Stimulated activated naive CD8-positive, alpha-beta T cell treated with anti-CD3 and anti-CD28 coated beads, Interleukin-15, Interleukin-2, amounts not matched to agents 100 ng/mL and 50 ng/mL, for 24 hours (primary cell): ENCODE measurements at regions not wholly inside any gene's neighbourhood (a gene's known extent, or its start where the extent isn't known, plus 50 kb on each side); places are given as distances from the start of the nearest gene placed in this dataset.
"Not testable (repeated sequence)": the region's sequence is repeated elsewhere in the genome, so short reads cannot be mapped to it uniquely, and the experiment has no call there.

Experiments
- H3K27ac Mint-ChIP-seq: one replicate; pipeline ENCODE4 v1.8.0; 2021; ENCODE audit warnings: mild to moderate bottlenecking, mixed read lengths
- H3K27me3 Mint-ChIP-seq: one replicate; pipeline ENCODE4 v1.8.0; 2021; ENCODE audit warnings: mixed read lengths
- H3K36me3 Mint-ChIP-seq: one replicate; pipeline ENCODE4 v1.8.0; 2021; ENCODE audit warnings: low read depth, mixed read lengths
- H3K4me1 Mint-ChIP-seq: one replicate; pipeline ENCODE4 v1.8.0; 2021; ENCODE audit warnings: low read depth, mixed read lengths
- H3K4me3 Mint-ChIP-seq: one replicate; pipeline ENCODE4 v1.8.0; 2021; ENCODE audit warnings: mild to moderate bottlenecking, mixed read lengths
- H3K9me3 Mint-ChIP-seq: one replicate; pipeline ENCODE4 v1.8.0; 2021; ENCODE audit warnings: mixed read lengths

GRCh38 chr2:63678085-63678484 is 89.3 kb downstream of the MDH1 start:
- no peak overlapping the region for H3K27ac Mint-ChIP-seq
- H3K4me3 Mint-ChIP-seq = no peak overlapping the region
- H3K27me3 Mint-ChIP-seq = no peaks in the 10 kb centered on the region
- no peaks in the 10 kb centered on the region for H3K36me3 Mint-ChIP-seq
- peaks cover 7% of the 10 kb centered on the region for H3K4me1 Mint-ChIP-seq
- H3K9me3 Mint-ChIP-seq = no peaks in the 10 kb centered on the region

- Mint-ChIP-seq H3K4me3 (no peak overlapping the region), H3K4me1 (peaks cover 7% of the 10 kb centered on the region), H3K36me3 (no peaks in the 10 kb centered on the region), H3K27me3 (no peaks in the 10 kb centered on the region), H3K27ac (no peak overlapping the region), H3K9me3 (no peaks in the 10 kb centered on the region)
Measured at GRCh38 chr2:63678551-63678950, 89.8 kb downstream of the MDH1 start.

DNA sequence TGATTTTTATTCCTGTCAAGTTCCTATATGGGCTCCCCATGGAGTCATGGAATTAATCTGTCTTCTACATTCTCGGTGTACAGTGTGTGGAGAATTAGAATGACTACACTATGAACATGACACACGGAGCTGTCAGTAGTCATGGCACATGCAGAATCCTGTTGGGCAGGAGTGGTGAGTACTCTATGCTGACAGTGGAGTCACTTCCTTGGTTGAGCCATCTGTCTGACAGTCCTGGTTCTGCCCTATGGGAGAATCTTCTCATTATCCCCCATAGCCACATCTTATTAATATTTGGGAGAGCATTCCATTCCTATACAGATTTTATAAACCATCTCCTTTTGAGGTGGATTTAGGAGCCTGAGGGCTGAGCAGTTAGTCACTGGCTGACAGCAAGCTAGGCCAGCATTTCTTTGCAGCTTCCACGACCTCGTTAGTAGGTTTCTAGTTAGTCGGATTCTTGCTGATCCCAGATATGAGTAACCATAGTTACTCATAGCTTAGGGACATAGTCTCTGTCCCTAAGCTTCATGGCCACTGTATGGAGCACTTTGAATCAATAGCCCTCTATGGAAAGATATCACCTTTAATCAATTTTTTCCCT is 90.6 kb downstream of the MDH1 start:
- H3K36me3 Mint-ChIP-seq = no peaks in the 10 kb centered on the region
- no peak overlapping the region for H3K4me3 Mint-ChIP-seq
- H3K27ac Mint-ChIP-seq = no peak overlapping the region
- H3K27me3 Mint-ChIP-seq = no peaks in the 10 kb centered on the region
- H3K4me1 Mint-ChIP-seq = peaks cover 7% of the 10 kb centered on the region
- H3K9me3 Mint-ChIP-seq = no peaks in the 10 kb centered on the region

GRCh38 chr2:63680455-63680854 is 91.7 kb downstream of the MDH1 start:
- peaks cover 7% of the 10 kb centered on the region for H3K4me1 Mint-ChIP-seq
- H3K36me3 Mint-ChIP-seq = no peaks in the 10 kb centered on the region
- H3K9me3 Mint-ChIP-seq = no peaks in the 10 kb centered on the region
- no peak overlapping the region for H3K4me3 Mint-ChIP-seq
- H3K27me3 Mint-ChIP-seq = no peaks in the 10 kb centered on the region
- H3K27ac Mint-ChIP-seq = no peak overlapping the region

DNA sequence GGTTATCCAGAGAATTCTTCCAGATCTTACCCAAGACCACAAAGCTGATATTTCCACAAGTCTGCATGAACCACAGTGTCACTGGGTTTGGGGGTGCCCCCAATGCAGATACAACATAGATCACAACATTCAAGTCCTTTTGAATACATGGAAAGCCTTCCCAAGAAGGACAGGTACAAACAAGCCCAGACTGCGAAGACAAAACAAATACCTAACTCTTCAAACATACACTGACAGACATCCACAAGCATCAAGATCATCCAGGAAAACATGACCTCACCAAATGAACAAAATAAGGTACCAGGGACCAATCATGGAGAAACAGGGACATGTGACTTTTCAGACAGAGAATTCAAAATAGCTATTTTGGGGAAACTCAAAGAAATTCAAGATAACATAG is 93.1 kb downstream of the MDH1 start:
- H3K27ac Mint-ChIP-seq = no peak overlapping the region
- H3K4me1 Mint-ChIP-seq = no peaks in the 10 kb centered on the region
- no peak overlapping the region for H3K4me3 Mint-ChIP-seq

GRCh38 chr2:63692002-63692606 is 103.3 kb downstream of the MDH1 start:
- no peaks in the 10 kb centered on the region for H3K36me3 Mint-ChIP-seq

More for the DNA sequence above, 93.1 kb downstream of the MDH1 start:
- no peaks in the 10 kb centered on the region for H3K27me3 Mint-ChIP-seq
- H3K9me3 Mint-ChIP-seq = no peaks in the 10 kb centered on the region
- no peaks in the 10 kb centered on the region for H3K36me3 Mint-ChIP-seq

GRCh38 chr2:63695583-63695982 is 106.8 kb downstream of the MDH1 start:
- Mint-ChIP-seq H3K27ac (no peak overlapping the region), H3K27me3 (no peaks in the 10 kb centered on the region), H3K36me3 (no peaks in the 10 kb centered on the region), H3K4me3 (no peak overlapping the region), H3K9me3 (no peaks in the 10 kb centered on the region), H3K4me1 (no peaks in the 10 kb centered on the region)

More at GRCh38 chr2:63692002-63692606, 103.3 kb downstream of the MDH1 start:
- H3K27me3 Mint-ChIP-seq = no peaks in the 10 kb centered on the region
- H3K4me3 Mint-ChIP-seq = no peak overlapping the region
- H3K4me1 Mint-ChIP-seq = no peaks in the 10 kb centered on the region
- H3K27ac Mint-ChIP-seq = no peak overlapping the region
- H3K9me3 Mint-ChIP-seq = no peaks in the 10 kb centered on the region

DNA sequence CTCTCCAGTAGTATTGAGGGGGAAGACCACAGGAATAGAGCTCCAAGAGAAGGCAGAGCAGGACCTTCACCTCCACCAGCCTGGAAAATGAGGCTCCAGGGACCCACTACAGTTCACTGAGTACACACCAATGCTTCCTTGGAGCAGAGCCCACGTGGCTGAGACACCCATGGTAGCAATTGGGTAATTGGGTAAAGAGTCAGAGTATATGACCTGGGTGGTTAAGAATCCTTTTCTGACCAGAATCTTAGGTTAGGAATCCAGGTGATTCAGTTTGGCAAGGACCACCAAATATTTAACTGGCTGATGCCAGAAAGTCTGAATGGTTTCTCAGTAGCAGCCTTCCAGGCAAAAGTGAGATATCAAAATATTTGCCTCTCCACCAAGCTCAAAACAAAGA is 107.7 kb downstream of the MDH1 start:
- Mint-ChIP-seq H3K4me3 (no peak overlapping the region), H3K27me3 (no peaks in the 10 kb centered on the region), H3K36me3 (no peaks in the 10 kb centered on the region), H3K9me3 (no peaks in the 10 kb centered on the region), H3K27ac (no peak overlapping the region), H3K4me1 (no peaks in the 10 kb centered on the region)

DNA sequence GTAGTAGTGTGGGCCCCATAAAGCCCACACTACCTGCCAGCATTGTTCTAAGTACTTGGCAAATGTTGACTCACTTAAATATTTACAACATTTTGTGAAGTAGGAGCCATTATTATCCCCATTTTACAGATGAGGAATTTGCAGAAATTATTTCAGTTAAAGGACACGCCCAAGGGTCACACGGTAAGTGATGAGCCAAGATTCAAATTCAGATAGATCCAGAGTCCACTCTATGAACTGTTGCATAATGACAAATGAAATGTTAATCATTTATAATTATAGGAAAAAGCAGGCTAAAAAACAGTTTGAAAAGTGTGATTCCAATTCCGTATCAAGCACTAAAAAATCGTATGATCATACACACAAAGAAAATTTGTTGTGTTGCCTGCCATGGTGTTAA is 108.4 kb downstream of the MDH1 start:
- H3K27me3 Mint-ChIP-seq = no peaks in the 10 kb centered on the region
- H3K4me3 Mint-ChIP-seq = no peak overlapping the region
- no peak overlapping the region for H3K27ac Mint-ChIP-seq
- no peaks in the 10 kb centered on the region for H3K4me1 Mint-ChIP-seq
- no peaks in the 10 kb centered on the region for H3K9me3 Mint-ChIP-seq
- no peaks in the 10 kb centered on the region for H3K36me3 Mint-ChIP-seq

DNA sequence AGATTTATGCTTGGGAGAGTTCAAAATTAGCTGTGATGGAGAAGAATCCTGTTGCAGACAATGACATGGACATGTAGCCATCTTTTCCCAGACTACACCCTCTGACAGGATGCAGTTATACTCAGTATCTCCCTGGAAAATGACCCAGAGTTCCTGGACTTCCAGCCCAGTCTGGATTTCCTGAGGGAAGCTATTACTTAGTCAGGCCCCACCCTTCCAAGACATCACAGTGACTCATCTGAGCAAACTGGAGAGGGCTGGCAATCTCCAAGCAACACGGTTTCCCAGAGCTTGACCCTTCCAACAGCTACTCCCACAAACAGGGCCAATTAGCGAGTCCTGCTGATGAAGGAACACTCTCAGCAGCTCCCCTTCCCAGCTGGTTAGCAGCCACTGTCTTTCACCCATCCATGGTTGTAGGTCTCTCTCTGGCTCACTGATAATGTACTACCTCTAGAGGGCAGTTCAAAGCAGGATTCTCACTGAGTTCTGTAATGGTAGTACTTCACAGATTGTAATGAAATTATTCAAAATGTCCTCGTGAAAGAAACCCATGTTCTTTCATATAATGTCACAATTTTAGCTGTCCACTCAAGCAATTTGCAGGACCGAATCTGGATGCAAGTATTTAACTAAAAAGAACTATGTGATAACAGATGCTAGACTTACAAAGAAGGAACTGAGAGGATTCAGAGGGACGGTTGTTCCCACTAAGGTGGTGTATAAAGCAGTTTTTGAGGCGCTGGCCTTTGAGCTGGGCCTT is 110.2 kb downstream of the MDH1 start:
- H3K4me3 Mint-ChIP-seq = no peak overlapping the region
- H3K36me3 Mint-ChIP-seq = no peaks in the 10 kb centered on the region

DNA sequence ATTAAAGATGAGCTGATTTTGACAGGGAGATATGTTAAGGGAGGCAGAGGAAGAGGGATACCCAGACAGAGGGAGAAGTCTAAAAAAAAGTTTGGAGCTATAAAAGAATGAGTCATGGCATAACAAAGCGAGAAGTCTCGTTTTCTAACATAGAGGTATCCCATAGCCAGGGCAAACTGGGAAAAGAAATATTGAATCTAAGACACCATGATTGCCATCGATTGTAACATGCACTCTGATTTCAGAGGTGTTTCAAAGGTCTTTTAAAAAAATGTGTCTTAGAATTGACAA is 110.7 kb downstream of the MDH1 start:
- Mint-ChIP-seq H3K27me3 (no peaks in the 10 kb centered on the region), H3K9me3 (no peaks in the 10 kb centered on the region), H3K4me1 (no peaks in the 10 kb centered on the region), H3K4me3 (no peak overlapping the region), H3K27ac (no peak overlapping the region), H3K36me3 (no peaks in the 10 kb centered on the region)

More for the DNA sequence above, 110.2 kb downstream of the MDH1 start:
- H3K27ac Mint-ChIP-seq = no peak overlapping the region
- no peaks in the 10 kb centered on the region for H3K27me3 Mint-ChIP-seq
- H3K4me1 Mint-ChIP-seq = no peaks in the 10 kb centered on the region
- no peaks in the 10 kb centered on the region for H3K9me3 Mint-ChIP-seq

DNA sequence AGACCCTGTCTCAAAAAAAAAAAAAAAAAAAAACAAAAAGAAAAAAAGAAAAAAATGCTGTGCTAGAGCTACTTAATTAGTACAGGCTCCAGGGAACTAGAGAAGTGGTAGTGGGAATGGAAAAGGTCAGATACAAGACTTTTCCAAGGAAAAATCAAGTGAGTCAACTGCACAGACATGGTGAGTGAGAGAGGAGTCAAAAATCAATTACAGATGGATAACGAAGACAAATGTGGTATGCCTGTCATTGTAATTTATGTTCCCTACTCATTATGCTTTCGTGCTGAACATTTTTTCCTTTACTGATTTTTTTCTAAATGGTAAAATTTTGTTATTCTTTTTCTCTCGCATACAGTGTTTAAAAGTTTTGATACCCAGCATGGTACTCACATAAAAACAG is 111.5 kb downstream of the MDH1 start:
- no peak overlapping the region for H3K4me3 Mint-ChIP-seq
- H3K9me3 Mint-ChIP-seq = no peaks in the 10 kb centered on the region
- no peak overlapping the region for H3K27ac Mint-ChIP-seq
- no peaks in the 10 kb centered on the region for H3K36me3 Mint-ChIP-seq
- no peaks in the 10 kb centered on the region for H3K27me3 Mint-ChIP-seq
- H3K4me1 Mint-ChIP-seq = no peaks in the 10 kb centered on the region

DNA sequence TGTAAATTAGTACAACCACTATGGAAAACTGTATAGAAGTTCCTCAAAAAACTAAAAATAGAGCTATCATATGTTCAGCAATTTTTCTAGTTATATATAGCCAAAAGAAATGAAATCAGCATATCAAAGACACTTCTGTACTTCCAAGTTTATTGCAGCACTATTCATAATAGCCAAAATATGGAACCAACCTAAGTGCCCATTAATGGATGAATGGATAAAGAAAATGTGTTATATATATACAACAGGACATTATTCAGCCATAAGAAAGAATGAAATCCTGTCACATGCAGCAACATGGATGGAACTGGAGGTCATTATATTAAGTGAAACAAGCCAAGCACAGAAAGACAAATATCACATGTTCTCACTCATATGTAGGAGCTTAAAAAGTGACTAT is 112.6 kb downstream of the MDH1 start:
- Mint-ChIP-seq H3K4me1 (no peaks in the 10 kb centered on the region), H3K4me3 (no peak overlapping the region), H3K9me3 (no peaks in the 10 kb centered on the region), H3K27ac (no peak overlapping the region), H3K36me3 (no peaks in the 10 kb centered on the region), H3K27me3 (no peaks in the 10 kb centered on the region)

- not testable (repeated sequence) for H3K36me3 Mint-ChIP-seq, H3K27ac Mint-ChIP-seq, H3K9me3 Mint-ChIP-seq, H3K4me1 Mint-ChIP-seq, H3K4me3 Mint-ChIP-seq, H3K27me3 Mint-ChIP-seq
Measured at GRCh38 chr2:63706084-63706483, 117.3 kb downstream of the MDH1 start.

- Mint-ChIP-seq H3K27me3 (no peaks in the 10 kb centered on the region), H3K4me3 (no peak overlapping the region), H3K36me3 (peaks cover 5% of the 10 kb centered on the region), H3K27ac (no peak overlapping the region), H3K4me1 (no peaks in the 10 kb centered on the region), H3K9me3 (no peaks in the 10 kb centered on the region)
Measured at GRCh38 chr2:63710732-63711131, 122.0 kb downstream of the MDH1 start.

DNA sequence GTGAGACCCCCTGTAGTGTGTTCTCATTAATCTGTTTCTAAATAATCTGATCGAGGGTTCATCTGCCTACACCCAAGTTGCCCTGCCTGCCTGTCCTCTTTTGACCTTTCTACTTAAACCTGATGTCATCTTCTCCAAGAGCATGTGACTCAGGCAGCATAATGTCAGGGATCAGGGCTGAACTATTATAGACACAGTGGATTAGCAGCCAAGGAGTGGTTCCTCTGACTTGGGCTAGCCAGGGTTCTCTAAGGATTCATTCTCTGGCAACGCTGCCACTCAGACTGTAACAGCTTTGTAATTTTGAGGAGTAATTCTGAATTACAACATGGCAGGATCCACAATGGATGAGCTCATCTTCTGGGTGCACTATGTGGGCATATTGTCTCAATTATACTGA is 124.0 kb downstream of the MDH1 start:
- H3K36me3 Mint-ChIP-seq = no peaks in the 10 kb centered on the region
- H3K27ac Mint-ChIP-seq = no peak overlapping the region
- H3K9me3 Mint-ChIP-seq = no peaks in the 10 kb centered on the region
- H3K4me3 Mint-ChIP-seq = no peak overlapping the region
- no peaks in the 10 kb centered on the region for H3K4me1 Mint-ChIP-seq
- no peaks in the 10 kb centered on the region for H3K27me3 Mint-ChIP-seq
